WERI-Rb-1 (cell line): ENCODE measurements at regions not wholly inside any gene's neighbourhood (a gene's known extent, or its start where the extent isn't known, plus 50 kb on each side); places are given as distances from the start of the nearest gene placed in this dataset.

Experiments
- DNase-seq: peaks from one replicate; pipeline ENCODE4 v3.0.0-alpha.2; 2020
- H3K27ac ChIP-seq: fragments of 250-450 bp; sonication (Bioruptor Pico); 2 replicates; pipeline ENCODE4 v1.5.1; 2020; ENCODE audit warnings: mild to moderate bottlenecking, moderate library complexity
- H3K27me3 ChIP-seq: fragments of 250-450 bp; sonication (Bioruptor Pico); 2 replicates; pipeline ENCODE4 v1.5.1; 2021; ENCODE audit warnings: mild to moderate bottlenecking, low read depth, moderate library complexity; ENCODE audit not compliant: insufficient read depth, severe bottlenecking
- H3K36me3 ChIP-seq: fragments of 250-450 bp; sonication (Bioruptor Pico); 2 replicates; pipeline ENCODE4 v1.5.1; 2020; ENCODE audit warnings: mild to moderate bottlenecking, moderate library complexity
- H3K4me3 ChIP-seq: 2 replicates; pipeline ENCODE4 v1.5.1; 2011; ENCODE audit warnings: low read depth, mild to moderate bottlenecking, control low read depth, low read length
- H3K9me3 ChIP-seq: fragments of 250-450 bp; sonication (Bioruptor Pico); 2 replicates; pipeline ENCODE4 v1.5.1; 2021; ENCODE audit warnings: mild to moderate bottlenecking, moderate library complexity; ENCODE audit not compliant: severe bottlenecking
- TF ChIP-seq, protein P1 (sequence below): IDR thresholded peaks from 2 replicates; pipeline ENCODE4 v1.5.1; 2011; ENCODE audit warnings: low read depth, mild to moderate bottlenecking, control low read depth, inconsistent platforms, low read length

DNA sequence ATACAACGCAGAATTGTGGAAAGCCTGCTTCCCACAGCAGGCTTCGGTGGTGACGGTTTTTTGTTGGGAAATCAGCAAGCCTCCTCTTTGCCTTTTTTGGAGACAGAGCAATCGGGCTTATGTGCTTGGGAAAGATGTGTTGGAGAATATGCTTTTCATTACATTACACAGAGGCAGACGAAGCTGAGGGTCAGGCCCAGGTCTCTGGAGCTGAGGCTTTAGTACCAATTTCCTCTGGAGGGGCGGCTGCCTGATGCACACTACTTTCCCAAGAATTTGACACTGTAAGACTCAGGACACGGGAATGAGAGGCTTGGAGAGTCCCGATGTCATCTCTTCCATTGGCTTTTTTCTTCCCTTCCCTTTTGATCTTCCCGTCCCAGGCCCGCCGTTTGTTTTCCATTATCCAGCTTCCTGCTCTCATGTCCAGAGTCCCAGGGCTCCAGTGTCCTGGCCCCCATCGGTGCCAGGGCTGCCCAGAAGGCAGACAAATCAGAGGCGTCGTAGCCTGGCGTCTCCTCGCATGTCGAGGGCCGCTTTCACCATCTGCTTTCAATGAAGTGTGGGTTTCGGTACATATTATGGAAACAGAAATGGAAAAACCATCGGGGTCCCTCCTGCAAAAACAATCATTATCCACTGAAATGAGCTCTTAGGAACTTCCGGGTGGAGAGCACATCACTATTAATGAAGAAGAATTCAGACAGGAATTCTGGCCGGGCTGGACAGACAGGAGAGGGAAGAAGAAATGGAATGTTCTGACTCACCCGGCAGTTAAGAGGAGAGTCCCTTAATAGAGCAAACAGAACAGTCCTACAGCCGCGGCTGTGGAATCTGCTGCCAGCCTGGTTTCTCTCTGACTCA, 123.0 kb upstream of the JCAD start:
- TF ChIP-seq, protein P1, sequence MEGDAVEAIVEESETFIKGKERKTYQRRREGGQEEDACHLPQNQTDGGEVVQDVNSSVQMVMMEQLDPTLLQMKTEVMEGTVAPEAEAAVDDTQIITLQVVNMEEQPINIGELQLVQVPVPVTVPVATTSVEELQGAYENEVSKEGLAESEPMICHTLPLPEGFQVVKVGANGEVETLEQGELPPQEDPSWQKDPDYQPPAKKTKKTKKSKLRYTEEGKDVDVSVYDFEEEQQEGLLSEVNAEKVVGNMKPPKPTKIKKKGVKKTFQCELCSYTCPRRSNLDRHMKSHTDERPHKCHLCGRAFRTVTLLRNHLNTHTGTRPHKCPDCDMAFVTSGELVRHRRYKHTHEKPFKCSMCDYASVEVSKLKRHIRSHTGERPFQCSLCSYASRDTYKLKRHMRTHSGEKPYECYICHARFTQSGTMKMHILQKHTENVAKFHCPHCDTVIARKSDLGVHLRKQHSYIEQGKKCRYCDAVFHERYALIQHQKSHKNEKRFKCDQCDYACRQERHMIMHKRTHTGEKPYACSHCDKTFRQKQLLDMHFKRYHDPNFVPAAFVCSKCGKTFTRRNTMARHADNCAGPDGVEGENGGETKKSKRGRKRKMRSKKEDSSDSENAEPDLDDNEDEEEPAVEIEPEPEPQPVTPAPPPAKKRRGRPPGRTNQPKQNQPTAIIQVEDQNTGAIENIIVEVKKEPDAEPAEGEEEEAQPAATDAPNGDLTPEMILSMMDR = no peak
- H3K27ac ChIP-seq = no peak overlapping the region
- no peaks in the 10 kb centered on the region for H3K27me3 ChIP-seq
- H3K36me3 ChIP-seq = no peaks in the 10 kb centered on the region
- DNase-seq = no peak
- no peak overlapping the region for H3K4me3 ChIP-seq
- no peaks in the 10 kb centered on the region for H3K9me3 ChIP-seq

DNA sequence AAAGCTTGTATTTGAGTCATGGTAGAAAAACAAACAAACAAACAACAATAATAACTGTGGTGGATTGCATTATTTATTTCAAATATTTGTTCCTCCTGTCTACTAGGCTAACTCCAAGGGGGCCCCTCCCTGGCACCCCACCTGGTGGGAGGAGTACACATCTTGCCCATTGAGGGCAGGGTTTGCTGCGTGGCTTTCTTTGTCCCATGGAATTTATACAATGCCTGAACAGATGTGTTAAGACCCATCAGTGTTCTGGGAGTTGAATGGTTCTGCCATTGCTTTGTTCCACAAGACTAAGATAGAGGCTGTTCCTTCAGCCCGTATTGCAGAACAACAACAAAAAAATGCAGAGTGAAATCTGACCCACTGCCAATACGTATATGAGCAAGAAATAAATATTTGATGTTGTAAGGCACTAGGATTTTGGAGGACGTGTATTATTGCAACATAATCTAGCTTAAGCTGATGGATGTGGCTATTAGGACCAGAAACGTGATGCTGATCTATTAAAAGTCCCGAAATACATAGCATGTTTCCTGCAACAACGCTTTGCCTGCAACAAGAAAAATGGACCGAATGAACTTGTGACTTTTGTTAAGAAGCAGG, 119.1 kb upstream of the JCAD start:
- Histone ChIP-seq H3K27me3 (no peaks in the 10 kb centered on the region), H3K27ac (no peak overlapping the region), H3K36me3 (no peaks in the 10 kb centered on the region), H3K9me3 (no peaks in the 10 kb centered on the region), H3K4me3 (no peak overlapping the region)
- no peak for DNase-seq
- TF ChIP-seq, protein P1 = no peak

DNA sequence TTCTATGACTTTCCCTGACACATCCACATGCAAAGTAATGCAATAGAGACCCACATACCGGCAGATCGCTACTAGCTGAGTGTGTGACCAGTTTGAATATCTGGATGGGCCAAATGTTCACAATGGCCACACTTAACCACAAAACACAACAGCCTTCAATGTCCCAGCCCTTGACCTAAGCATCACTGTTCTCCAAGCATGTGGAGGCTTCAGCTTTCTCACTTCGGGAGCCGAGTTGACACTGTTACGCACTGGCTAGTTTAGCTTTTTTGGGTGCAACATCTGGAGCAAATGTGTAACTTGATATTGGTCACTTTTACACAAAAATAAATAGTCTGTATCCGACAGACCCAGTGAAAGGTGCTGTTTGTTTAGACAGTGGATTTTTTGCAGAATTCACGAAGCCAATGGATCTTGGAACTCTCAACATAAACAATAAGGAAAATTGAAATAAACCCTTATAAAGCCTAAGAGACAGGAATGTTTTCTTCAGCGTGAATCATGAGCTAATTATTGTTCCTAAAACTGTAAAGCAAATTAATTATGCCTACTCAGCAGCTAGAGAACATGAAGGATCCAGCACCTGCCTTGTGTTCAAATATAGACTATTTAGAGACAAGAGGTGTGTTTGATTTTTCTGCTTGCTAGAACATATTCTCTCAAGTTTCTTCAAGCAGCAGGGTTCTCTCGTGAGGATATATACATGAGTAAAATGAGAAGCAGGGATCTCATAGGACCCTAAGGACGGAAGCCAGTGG, 117.6 kb upstream of the JCAD start:
- Histone ChIP-seq H3K9me3 (no peaks in the 10 kb centered on the region), H3K27ac (no peak overlapping the region), H3K4me3 (no peak overlapping the region), H3K27me3 (no peaks in the 10 kb centered on the region), H3K36me3 (no peaks in the 10 kb centered on the region)
- TF ChIP-seq, protein P1 = no peak
- DNase-seq = no peak

DNA sequence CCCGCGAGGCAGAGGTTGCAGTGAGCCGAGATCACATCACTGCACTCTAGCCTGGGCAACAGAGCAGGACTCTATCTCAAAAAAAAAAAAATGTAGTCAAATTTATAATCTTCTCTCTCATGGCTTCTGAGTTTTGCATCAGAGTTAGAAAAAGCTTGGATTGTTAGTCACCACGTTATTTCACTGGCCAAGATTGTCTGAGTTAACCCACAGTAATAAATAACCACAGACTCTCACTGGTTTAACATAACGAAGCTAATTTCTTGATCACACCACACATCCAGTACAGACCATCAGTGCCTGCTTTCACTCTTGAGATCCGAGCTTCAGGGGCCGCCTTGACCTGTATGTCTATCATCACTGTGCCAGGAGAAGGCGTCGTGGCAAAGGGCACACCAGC, 116.8 kb upstream of the JCAD start:
- Histone ChIP-seq H3K9me3 (no peaks in the 10 kb centered on the region), H3K36me3 (no peaks in the 10 kb centered on the region), H3K27ac (no peak overlapping the region), H3K27me3 (no peaks in the 10 kb centered on the region), H3K4me3 (no peak overlapping the region)
- no peak for DNase-seq
- TF ChIP-seq, protein P1 = no peak

DNA sequence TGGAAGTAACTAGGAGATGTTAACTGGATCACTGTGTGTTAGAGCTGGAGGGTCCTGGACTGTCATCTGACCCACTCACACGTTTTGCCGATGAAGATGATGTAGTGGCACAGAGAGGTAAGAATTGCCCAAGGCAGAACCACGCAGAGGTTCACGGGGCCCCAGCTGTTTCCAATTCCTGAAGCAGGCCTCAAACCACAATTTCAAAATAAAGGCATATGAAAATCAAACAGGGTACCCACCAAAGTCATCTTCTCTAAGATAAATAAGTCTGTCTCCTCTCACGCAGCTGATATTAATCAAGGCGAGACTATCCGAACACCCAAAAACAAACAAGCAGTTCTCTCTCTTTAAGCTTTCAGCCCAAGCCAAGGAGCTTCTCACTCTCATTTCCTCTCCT, 113.3 kb upstream of the JCAD start:
- DNase-seq = no peak
- no peak overlapping the region for H3K27ac ChIP-seq
- H3K27me3 ChIP-seq = no peaks in the 10 kb centered on the region
- no peaks in the 10 kb centered on the region for H3K9me3 ChIP-seq
- TF ChIP-seq, protein P1 = no peak
- no peaks in the 10 kb centered on the region for H3K36me3 ChIP-seq
- no peak overlapping the region for H3K4me3 ChIP-seq
